Fibroblast of skin of scalp (primary cell): ENCODE measurements at regions not wholly inside any gene's neighbourhood (a gene's known extent, or its start where the extent isn't known, plus 50 kb on each side); places are given as distances from the start of the nearest gene placed in this dataset.

ENCODE experiments used
- DNase-seq: peaks from one replicate; pipeline ENCODE4 v3.0.0-alpha.2; 2013

GRCh38 chr4:3818371-3818770, 52.2 kb downstream of the ADRA2C start:
- no peak for DNase-seq

GRCh38 chr4:3819210-3819919, 53.2 kb downstream of the ADRA2C start:
- DNase-seq, result no peak

- DNase-seq, result no peak
Measured at GRCh38 chr4:3820016-3820805, 54.0 kb downstream of the ADRA2C start.

GRCh38 chr4:3820806-3821579, 54.8 kb downstream of the ADRA2C start:
- no peak for DNase-seq

- DNase-seq, result no peak
Measured at GRCh38 chr4:3821580-3822229, 55.5 kb downstream of the ADRA2C start.

GRCh38 chr4:3822230-3822947, 56.2 kb downstream of the ADRA2C start:
- peak; percentile 23 for DNase-seq

- DNase-seq, result no peak
Measured at GRCh38 chr4:3823496-3824341, 57.5 kb downstream of the ADRA2C start.

GRCh38 chr4:3824521-3825270, 58.5 kb downstream of the ADRA2C start:
- no peak for DNase-seq

GRCh38 chr4:3825530-3825929, 59.3 kb downstream of the ADRA2C start:
- DNase-seq, result no peak

- no peak for DNase-seq
Measured at GRCh38 chr4:3826247-3827172, 60.3 kb downstream of the ADRA2C start.

GRCh38 chr4:3827616-3828492, 61.7 kb downstream of the ADRA2C start:
- DNase-seq, result peak; percentile 27

GRCh38 chr4:3828546-3828945, 62.4 kb downstream of the ADRA2C start:
- no peak for DNase-seq

GRCh38 chr4:3829211-3829955, 63.2 kb downstream of the ADRA2C start:
- DNase-seq, result no peak

GRCh38 chr4:3829956-3830773, 64.0 kb downstream of the ADRA2C start:
- no peak for DNase-seq

- DNase-seq, result no peak
Measured at GRCh38 chr4:3830774-3831528, 64.8 kb downstream of the ADRA2C start.
